GM19240 (cell line): ENCODE measurements at regions not wholly inside any gene's neighbourhood (a gene's known extent, or its start where the extent isn't known, plus 50 kb on each side); places are given as distances from the start of the nearest gene placed in this dataset.
"Not testable (repeated sequence)": the region's sequence is repeated elsewhere in the genome, so short reads cannot be mapped to it uniquely, and the experiment has no call there.

Source experiments
- DNase-seq: peaks from one replicate; pipeline ENCODE4 v3.0.0; 2011; ENCODE audit warnings: low spot score; ENCODE audit not compliant: insufficient read length

DNA sequence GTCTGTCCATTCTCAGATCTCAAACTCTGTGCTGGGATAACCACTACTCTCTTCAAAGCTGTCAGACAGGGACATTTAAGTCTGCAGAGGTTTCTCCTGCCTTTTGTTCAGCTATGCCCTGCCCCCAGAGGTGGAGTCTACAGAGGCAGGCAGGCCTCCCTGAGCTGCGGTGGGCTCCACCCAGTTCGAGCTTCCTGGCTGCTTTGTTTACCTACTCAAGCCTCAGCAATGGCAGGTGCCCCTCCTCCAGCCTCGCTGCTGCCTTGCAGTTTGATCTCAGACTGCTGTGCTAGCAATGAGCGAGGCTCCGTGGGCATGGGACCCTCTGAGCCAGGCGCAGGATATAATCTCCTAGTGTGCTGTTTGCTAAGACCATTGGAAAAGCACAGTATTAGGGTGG is 53.1 kb upstream of the HUNK start:
- DNase-seq, result not testable (repeated sequence)

DNA sequence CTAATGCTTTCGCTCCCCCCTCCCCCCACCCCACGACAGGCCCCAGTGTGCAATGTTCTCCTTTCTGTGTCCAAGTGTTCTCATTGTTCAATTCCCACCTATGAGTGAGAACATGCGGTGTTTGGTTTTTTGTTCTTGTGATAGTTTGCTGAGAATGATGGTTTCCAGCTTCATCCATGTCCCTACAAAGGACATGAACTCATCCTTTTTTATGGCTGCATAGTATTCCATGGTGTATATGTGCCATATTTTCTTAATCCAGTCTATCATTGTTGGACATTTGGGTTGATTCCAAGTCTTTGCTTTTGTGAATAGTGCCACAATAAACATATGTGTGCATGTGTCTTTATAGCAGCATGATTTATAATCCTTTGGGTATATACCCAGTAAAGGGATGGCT is 58.5 kb upstream of the HUNK start:
- not testable (repeated sequence) for DNase-seq

DNA sequence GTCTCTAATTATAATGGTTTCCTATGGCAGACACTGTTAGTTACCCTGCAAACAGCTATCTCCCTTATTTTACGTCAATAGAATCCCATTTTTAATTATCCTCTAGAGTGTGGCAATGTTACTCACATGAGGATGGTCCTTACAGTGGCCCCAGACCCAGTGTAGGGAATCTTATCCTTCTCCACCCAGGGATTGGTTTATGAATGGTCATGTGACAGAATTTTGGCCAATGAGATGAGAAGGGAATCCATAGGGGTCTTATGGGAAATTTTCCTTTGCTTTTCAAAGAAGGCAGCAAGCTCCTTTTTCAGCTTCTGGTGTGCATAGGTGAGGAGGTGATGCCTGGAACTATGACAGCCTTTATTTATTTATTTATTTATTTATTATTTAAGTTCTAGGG is 59.0 kb upstream of the HUNK start:
- DNase-seq, result no peak

DNA sequence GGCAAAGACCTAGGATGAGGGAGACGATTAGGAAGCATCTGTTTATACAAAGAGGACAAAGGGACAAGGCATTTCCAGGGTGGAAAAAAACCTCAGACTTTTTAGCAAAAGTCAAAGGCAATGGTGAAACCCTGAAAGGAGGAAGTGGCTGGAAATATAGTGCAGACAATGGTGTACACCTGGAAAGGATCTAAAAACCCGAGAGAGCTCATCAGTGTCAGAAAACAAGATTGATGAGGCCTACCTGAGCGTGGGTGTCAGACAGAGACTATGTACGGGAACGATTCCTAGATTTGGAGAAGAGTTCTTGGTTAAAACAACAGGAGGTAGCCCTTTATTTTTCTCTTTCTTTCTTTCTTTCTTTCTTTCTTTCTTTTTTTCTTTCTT is 68.8 kb upstream of the HUNK start:
- no peak for DNase-seq

DNA sequence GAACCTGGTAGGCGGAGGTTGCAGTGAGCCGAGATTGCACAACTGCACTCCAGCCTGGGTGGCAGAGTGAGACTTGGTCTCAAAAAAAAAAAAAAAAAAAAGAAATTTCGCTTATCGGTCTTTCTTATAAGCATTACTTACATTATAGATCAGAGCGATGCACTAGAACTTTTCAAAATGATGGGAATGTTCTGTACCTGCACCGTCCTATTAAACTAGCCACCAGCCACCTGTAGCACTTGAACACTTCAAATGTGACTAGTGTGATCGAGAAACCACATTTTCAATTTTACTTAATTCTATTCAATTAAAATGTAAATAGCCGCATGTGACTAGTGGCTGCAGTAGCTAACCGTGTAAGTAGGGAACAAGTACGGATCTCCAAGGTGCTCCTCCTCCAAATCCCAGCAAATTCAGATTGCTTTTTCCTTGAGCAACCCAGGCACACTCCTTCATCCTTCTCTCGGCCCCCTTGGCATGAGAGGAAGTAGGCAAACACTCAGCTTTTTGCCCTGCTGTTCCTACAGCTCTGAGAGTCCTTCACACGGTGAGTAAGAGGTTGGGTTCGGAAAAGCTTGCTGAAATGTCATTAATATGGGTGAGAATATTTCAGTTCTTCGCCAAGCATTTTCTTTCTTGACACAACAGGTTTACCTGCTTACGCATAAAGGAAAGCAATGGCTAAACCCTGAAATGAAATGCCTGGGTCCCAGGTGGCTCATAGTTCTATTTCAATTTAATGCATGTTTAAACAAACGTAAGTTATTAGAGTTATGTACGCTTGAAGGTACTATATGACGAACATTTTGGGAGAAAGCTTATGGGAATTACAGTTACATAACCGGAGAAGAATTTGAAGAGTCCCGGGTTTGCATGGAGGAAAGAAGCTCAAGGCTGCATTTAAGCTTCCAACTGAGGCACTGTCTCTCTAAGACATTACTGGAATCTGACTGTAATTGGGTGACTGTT is 69.5 kb upstream of the HUNK start:
- no peak for DNase-seq

DNA sequence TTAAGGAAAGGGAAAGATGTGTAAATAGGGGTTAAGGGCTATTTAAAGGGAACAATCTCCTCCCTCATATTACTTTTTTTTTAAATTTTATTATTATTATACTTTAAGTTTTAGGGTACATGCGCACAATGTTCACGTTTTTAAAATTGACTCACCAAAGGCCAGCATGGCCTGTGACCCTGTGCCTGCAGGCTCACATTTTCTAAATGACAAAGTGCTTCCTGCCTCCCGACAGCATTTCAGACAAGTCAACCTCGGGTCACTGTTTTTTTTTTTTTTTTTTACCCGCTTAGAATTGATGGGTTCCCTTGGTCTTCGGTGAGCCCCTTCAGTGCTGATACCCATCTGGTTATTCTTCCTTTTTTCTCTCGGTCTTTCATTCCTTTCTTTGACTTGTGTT is 70.4 kb upstream of the SCAF4 start:
- no peak for DNase-seq

DNA sequence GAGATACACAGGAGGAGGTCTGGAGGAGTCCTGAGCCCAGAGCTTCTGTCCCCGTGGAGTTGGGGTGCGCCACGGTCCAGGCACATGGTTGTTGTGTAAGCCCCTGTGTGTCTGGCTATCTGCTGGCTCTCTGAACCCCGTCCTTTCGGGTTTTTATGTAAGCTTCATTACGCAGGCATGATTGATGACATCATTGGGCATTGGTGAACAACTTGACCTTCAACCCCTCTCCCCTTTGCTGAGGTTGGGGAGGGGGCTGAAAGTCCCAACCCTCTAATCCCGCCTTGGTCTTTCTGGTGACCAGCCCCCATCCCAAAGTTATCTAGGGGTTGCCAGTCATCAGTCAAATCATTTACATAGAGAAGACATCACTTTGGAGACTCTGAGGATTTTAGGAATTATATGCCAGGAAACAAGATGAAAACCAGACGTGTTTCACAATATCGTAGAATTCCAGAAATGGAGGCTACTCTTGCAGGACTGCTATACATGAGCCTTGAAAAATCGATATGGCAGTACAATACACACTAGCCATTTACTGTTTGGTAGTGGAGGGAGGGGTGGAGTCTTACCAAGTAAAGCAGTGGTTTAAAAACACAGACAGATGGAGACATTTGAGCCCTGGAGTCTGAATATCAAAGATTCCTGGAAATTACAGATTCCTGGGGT is 69.8 kb upstream of the SCAF4 start:
- DNase-seq, result no peak

DNA sequence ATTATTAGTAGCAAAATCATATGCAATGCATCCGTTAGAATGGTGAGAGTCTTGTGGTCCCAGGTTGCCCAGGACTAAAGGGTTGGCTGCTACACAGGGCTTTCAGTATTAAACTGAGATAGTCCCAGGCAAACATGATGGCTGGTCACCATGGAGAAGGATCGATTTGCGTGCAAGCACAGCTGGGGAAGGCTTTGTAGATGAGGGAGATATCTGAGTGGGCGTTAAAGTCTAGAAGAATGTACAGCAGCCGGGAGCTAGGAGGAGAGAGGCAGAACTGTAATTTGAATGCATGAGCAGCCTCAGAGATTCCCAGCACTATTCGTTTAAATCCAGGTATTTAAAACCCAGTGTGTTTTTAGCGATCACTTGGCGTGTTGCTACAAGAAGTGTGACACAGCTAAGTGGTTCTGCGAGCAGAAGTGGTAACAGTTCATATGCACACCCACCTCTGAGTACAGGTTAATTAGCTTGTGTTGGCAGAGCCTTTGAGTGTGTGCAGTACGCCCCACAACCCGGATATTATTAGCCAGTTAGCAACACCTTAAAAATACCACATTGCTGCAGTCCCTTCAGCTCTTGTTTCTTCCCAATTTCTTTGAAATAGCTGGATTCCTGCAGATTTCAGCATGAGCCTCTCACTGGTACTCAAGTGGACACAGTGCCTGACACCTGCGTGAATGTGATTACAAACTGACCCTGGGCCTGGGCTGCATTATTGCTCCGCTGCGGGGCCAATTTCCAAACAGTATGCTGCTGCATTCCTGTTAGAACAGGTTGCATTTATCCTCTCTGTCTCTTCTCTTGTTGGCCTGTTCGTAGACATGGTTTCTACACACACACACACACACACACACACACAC is 67.2 kb upstream of the SCAF4 start:
- DNase-seq, result no peak

DNA sequence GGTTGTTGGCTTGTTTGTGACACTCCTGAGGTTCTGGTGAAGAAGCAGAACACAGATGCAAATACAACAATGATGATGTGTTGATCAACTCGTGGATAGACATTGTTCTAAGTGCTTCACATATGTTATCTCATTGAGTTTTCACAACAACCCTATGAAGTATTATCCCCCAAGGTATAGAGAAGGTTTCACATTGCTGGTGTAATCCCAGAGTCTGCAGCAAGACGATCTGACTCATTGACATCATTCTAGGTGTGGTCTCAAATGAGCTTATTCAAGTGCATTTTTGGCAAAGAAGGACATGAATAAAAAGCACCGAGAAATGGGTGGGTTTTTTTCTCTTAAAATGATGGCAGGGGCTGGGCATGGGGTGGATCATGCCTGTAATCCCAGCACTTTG is 64.1 kb upstream of the SCAF4 start:
- DNase-seq, result no peak

DNA sequence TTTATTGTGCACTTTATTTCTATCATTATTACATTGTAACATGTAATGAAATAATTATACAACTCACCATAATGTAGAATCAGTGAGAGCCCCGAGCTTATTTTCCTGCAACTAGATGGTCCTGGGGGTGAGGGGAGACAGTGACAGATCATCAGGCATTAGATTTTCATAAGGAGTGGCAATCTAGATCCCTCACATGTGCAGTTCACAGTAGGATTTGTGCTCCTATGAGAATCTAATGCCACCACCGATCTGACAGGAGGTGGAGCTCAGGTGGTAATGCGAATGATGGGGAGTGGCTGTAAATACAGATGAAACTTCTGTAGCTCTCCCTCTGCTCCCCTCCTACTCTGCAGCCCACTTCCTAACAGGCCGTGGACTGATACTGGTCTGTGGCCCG is 58.5 kb upstream of the SCAF4 start:
- DNase-seq, result not testable (repeated sequence)

DNA sequence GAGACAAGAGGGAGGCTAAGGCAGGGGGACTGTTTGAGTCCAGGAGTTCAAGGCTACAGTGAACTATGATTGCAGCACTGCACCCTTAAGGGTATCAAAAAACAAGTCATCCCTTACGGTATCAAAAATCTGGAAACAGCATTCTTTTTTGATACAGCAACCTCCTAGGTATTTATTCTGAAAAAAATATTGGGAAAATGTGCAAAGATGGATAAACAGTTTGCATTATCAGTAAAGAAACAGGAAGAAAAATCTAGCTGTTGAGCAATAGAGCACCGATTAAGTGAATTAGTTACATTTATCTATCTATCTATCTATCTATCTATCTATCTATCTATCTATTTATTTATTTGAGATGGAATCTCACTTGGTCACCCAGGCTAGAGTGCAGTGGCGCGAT is 56.7 kb upstream of the SCAF4 start:
- no peak for DNase-seq

DNA sequence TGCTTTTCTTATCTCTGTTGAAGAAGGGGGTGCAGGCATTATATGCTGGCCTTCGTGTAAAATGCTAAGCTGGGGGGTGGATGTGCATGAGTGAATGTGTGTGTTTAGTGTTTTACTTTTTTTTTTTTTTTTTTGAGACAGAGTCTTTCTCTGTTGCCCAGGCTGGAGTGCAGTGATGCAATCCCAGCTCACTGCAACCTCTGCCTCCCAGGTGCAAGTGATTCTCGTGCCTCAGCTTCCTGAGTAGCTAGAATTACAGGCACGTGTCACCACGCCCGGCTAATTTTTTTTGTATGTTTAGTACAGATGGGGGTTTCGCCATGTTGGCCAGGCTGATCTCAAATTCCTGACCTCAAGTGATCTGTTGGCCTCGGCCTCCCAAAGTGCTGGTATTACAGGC is 55.8 kb upstream of the SCAF4 start:
- not testable (repeated sequence) for DNase-seq

DNA sequence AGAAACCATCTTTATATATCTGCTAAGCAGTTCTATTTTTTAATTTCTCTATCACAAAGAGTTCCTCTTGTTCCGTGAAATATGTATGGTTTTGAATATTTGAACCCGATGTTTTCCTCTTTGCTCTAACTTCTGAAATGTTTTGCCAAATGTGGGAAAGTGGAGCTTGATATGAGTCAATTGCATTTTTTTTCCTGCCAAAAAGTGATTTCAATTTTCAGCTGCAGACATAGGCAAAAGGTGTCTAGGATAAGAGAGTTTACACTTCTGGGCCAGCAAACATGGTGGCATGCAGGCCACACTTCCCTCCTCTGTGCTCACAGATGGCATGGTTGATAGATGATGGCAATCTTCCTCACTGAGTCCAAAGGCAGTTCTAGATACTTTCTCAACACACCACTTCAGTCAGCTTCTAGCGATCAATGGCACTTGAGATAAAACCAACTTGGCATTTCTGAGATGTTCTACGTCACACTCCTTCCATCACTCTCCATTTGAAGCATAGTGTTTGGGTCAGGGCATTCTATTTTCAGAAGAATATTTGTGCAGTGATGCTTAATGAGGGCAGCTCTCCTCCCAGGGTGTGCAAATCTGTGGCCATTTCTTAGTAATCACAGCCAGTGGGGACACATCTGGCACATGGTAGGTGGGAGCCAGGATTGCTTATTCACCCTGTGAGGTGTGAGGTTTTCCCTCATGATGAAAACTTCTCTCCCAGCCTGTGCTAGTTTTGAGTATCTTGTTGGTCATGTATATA is 54.4 kb upstream of the SCAF4 start:
- no peak for DNase-seq

DNA sequence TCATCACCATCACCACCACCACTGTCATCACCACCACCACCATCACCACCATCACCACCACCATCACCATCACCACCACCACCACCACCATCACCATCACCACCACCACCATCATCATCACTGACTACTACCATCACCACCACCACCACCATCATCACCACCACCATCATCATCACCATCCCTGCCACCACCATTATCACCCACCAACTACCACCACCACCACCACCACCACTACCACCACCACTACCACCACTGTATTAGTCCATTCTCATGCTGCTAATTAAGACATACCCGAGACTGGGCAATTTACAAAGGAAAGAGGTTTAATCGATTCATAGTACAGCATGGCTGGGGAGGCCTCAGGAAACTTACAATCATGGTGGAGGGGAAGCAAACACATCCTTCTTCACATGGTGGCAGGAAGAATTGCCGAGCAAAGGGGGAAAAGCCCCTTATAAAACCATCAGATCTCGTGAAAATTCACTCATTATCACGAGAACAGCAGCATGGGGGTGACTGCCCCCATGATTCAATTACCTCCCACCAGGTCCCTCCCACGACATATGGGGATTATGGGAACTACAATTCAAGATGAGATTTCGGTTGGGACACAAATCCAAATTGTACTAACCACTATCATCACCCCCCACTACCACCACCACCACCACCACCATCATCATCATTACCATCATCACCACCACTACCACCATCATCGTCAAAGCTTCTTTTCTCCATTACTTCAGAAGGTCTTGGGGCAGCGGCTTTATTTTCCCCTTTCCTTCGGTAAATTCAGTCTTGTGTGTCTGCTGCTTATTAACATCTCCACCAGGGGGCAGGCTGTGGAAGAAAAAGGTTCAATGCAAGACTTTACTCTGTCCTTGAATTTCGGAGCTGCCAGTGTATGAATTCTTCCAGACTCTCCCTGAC is 53.6 kb upstream of the SCAF4 start:
- peak; percentile 15 for DNase-seq

DNA sequence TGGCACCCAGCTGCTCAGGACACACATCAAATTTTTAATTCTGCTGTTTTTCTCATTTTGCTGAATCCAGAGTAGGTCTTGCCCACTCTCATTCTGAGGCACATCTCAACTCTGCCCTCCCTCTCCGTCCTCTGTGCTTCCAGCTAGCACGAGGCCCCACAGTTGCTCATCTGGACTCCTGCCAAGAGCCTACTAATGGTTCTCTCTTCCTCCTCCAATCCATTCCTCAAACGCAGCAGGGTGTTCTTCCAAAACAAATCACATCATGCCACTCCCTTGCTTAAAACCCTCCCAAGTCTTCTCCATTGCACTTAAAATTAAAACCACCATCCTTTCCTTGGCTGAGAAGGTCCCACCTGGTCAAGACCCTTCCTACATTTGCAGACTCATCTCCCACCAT is 49.8 kb upstream of the SCAF4 start:
- DNase-seq, result no peak
